ENCODE measurements at regions not wholly inside any gene's neighbourhood (a gene's known extent, or its start where the extent isn't known, plus 50 kb on each side); places are given as distances from the start of the nearest gene placed in this dataset.
A peak's percentile ranks its signal among the peaks of the same experiment; 100 is the strongest.

DNA sequence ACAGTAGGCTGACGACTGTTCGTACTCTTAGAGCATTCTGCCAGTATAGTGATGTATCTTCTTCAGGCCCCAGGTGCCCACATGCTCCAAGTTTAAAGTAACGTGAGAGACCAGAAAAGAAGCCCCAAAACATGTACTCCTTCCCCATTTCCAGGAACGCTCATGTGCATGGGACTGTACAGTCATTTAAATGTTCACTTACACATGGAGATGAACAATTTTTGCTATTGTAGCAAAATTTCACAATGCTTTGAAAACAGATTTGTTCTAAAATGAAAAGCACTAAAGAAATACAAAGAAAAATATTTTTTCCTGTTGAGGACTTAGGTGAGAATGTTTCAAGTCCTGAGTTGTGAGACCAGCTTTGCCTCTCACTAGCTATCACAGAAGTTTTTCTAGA, 269.3 kb upstream of the PRDM1 start:
- 80 to 95% methylated on average over 4 of the region's 4 CpGs for WGBS, 2 donors
- TF ChIP-seq CTCF (IDR thresholded peaks at IDR 0.05) (no peak), POLR2A (IDR thresholded peaks at IDR 0.05) (no peak)
- Histone ChIP-seq H3K27me3 (no peaks in the 10 kb centered on the region), H3K36me3 (no peaks in the 10 kb centered on the region), H3K4me1 (peaks cover 34 to 43% of the 10 kb centered on the region in 2 donors), H3K4me3 (replicated peaks in 1 of 3) (no peak overlapping the region), H3K27ac (peak overlapping the region in 1 of 3 donors; percentile 33), H3K9me3 (no peaks in the 10 kb centered on the region)
- intact Hi-C loops (cut with DNase I) = no loop called here
- DNase-seq = no peak

- WGBS, 2 donors = 82 to 89% methylated on average over 6 of the region's 6 CpGs
Observed at GRCh38 chr6:105815661-105816555, 270.2 kb upstream of the PRDM1 start.

GRCh38 chr6:105814745-105815536, 271.2 kb upstream of the PRDM1 start:
- no peak for DNase-seq
- Histone ChIP-seq H3K4me1 (peaks cover 34 to 53% of the 10 kb centered on the region in 2 donors), H3K9me3 (no peaks in the 10 kb centered on the region), H3K27me3 (no peaks in the 10 kb centered on the region), H3K4me3 (replicated peaks in 1 of 3) (no peak overlapping the region), H3K36me3 (no peaks in the 10 kb centered on the region), H3K27ac (no peak overlapping the region)
- TF ChIP-seq CTCF (IDR thresholded peaks at IDR 0.05) (no peak), POLR2A (IDR thresholded peaks at IDR 0.05) (no peak)
- 52 to 66% methylated on average over 3 of the region's 3 CpGs for WGBS, 2 donors
- intact Hi-C loops (cut with DNase I) = no loop called here

More at GRCh38 chr6:105815661-105816555, 270.2 kb upstream of the PRDM1 start:
- DNase-seq = no peak
- Histone ChIP-seq H3K4me1 (peaks cover 34 to 44% of the 10 kb centered on the region in 2 donors), H3K4me3 (replicated peaks in 1 of 3) (no peak overlapping the region), H3K27ac (no peak overlapping the region), H3K36me3 (no peaks in the 10 kb centered on the region), H3K27me3 (no peaks in the 10 kb centered on the region), H3K9me3 (no peaks in the 10 kb centered on the region)
- intact Hi-C loops (cut with DNase I) = no loop called here
- no peak for TF ChIP-seq CTCF (IDR thresholded peaks at IDR 0.05)
- TF ChIP-seq POLR2A (IDR thresholded peaks at IDR 0.05) = no peak

- WGBS, 2 donors = 97 to 99% methylated on average over 3 of the region's 3 CpGs
Observed at GRCh38 chr6:105810922-105811482, 275.1 kb upstream of the PRDM1 start.

More at GRCh38 chr6:105810922-105811482, 275.1 kb upstream of the PRDM1 start:
- Histone ChIP-seq H3K36me3 (no peaks in the 10 kb centered on the region), H3K27me3 (no peaks in the 10 kb centered on the region), H3K9me3 (no peaks in the 10 kb centered on the region), H3K4me3 (replicated peaks in 1 of 3) (no peak overlapping the region), H3K27ac (no peak overlapping the region), H3K4me1 (peaks cover 17 to 39% of the 10 kb centered on the region in 2 donors)
- TF ChIP-seq CTCF (IDR thresholded peaks at IDR 0.05) (no peak), POLR2A (IDR thresholded peaks at IDR 0.05) (no peak)
- DNase-seq = no peak
- intact Hi-C loops (cut with DNase I) = no loop called here

Data from thyroid gland (tissue), 4 donors.